Keratinocyte (primary cell): ENCODE measurements at regions not wholly inside any gene's neighbourhood (a gene's known extent, or its start where the extent isn't known, plus 50 kb on each side); places are given as distances from the start of the nearest gene placed in this dataset.

Experiments used
- DNase-seq: peaks from one replicate; pipeline ENCODE4 v3.0.0-alpha.2; 2011; ENCODE audit warnings: low read depth, missing footprints, low spot score
- FAIRE-seq: peaks from 2 replicates; lab custom pipeline; 2011; peaks lifted over from hg19 to GRCh38; lab: Jason Lieb, UNC
- H2AFZ ChIP-seq: 2 replicates; pipeline ENCODE4 v1.6.0; 2012; ENCODE audit warnings: low read length, control low read depth, inconsistent platforms; ENCODE audit not compliant: control insufficient read depth
- H3K27ac ChIP-seq: 2 replicates; pipeline ENCODE4 v1.5.1; 2011; ENCODE audit warnings: low read length; ENCODE audit not compliant: control insufficient read depth, insufficient read depth
- H3K27me3 ChIP-seq: 3 replicates; pipeline ENCODE4 v1.6.0; 2011; ENCODE audit warnings: low read length; ENCODE audit not compliant: control insufficient read depth, insufficient read depth; ENCODE audit errors: extremely low read depth
- H3K36me3 ChIP-seq, 2 experiments: 2 replicates in 1 of 2; 3 replicates in 1 of 2; pipeline ENCODE4 v1.5.1; 2011; ENCODE audit warnings: low read length in 2 of 2, mild to moderate bottlenecking in 1 of 2; ENCODE audit not compliant: control insufficient read depth in 2 of 2, insufficient read depth in 2 of 2; ENCODE audit errors: extremely low read depth in 1 of 2
- H3K4me1 ChIP-seq: 3 replicates; pipeline ENCODE4 v1.5.1; 2011; ENCODE audit warnings: low read length; ENCODE audit not compliant: control insufficient read depth, insufficient read depth; ENCODE audit errors: extremely low read depth
- H3K4me2 ChIP-seq: 3 replicates; pipeline ENCODE4 v1.6.0; 2011; ENCODE audit warnings: low read depth, low read length; ENCODE audit not compliant: control insufficient read depth, insufficient read depth; ENCODE audit errors: extremely low read depth
- H3K4me3 ChIP-seq, 3 experiments: fragments of 200-600 bp in 1 of 3; sonication (generic) in 1 of 3; 2 replicates in 2 of 3; 3 replicates in 1 of 3; pipeline ENCODE4 v1.5.1; 2011 to 2016; ENCODE audit warnings: low read length in 3 of 3, mild to moderate bottlenecking in 3 of 3, control low read depth in 2 of 3, inconsistent platforms in 1 of 3, low read depth in 1 of 3, mixed read lengths in 1 of 3, mixed run types in 1 of 3, moderate library complexity in 1 of 3; ENCODE audit not compliant: control insufficient read depth in 2 of 3, insufficient read depth in 2 of 3; ENCODE audit errors: extremely low read depth in 1 of 3
- H3K79me2 ChIP-seq: 2 replicates; pipeline ENCODE4 v1.6.0; 2012; ENCODE audit warnings: low read length; ENCODE audit not compliant: control insufficient read depth, insufficient read depth
- H3K9ac ChIP-seq: 3 replicates; pipeline ENCODE4 v1.6.0; 2011; ENCODE audit warnings: low read length; ENCODE audit not compliant: control insufficient read depth, insufficient read depth; ENCODE audit errors: extremely low read depth
- H3K9me1 ChIP-seq: 3 replicates; pipeline ENCODE4 v1.6.0; 2011; ENCODE audit warnings: low read length; ENCODE audit not compliant: control insufficient read depth, insufficient read depth; ENCODE audit errors: extremely low read depth
- H3K9me3 ChIP-seq: 2 replicates; pipeline ENCODE4 v1.5.1; 2012; ENCODE audit warnings: low read depth, low read length; ENCODE audit not compliant: control insufficient read depth
- H4K20me1 ChIP-seq: 3 replicates; pipeline ENCODE4 v1.6.0; 2011; ENCODE audit warnings: low read length; ENCODE audit not compliant: control insufficient read depth, insufficient read depth; ENCODE audit errors: extremely low read depth
- CTCF ChIP-seq, 3 experiments: IDR thresholded peaks in 1 of 3; conservative IDR thresholded peaks in 1 of 3; optimal IDR thresholded peaks in 1 of 3; 2 replicates in 2 of 3; 3 replicates in 1 of 3; pipeline versions ENCODE3 to v1.5.1; 2011; ENCODE audit warnings: low read length in 3 of 3, mild to moderate bottlenecking in 3 of 3, moderate library complexity in 2 of 3, control low read depth in 1 of 3, inconsistent platforms in 1 of 3; ENCODE audit not compliant: insufficient read depth in 2 of 3; ENCODE audit errors: extremely low read depth in 1 of 3
- EZH2 ChIP-seq: IDR thresholded peaks from one replicate; pipeline ENCODE4 v1.6.1; 2012; ENCODE audit warnings: inconsistent platforms, mild to moderate bottlenecking, low read length, moderate library complexity
- dilution Hi-C: fragments of 300-500 bp; cut with MboI; formaldehyde crosslinking; loops from one replicate; pipeline ENCODE4 v1.7.0; 2020; ENCODE audit warnings: low sequenced_read_pairs; ENCODE audit not compliant: extremely low pct_ligation_motif_present

- FAIRE-seq = no peak
- dilution Hi-C loops = no loop called here
- H3K27me3 ChIP-seq = no peaks in the 10 kb centered on the region
- no peak for DNase-seq
- no peak overlapping the region for H3K27ac ChIP-seq
- no peaks in the 10 kb centered on the region for H3K79me2 ChIP-seq
- H3K36me3 ChIP-seq = no peaks in the 10 kb centered on the region
- no peaks in the 10 kb centered on the region for H3K9me1 ChIP-seq
- TF ChIP-seq EZH2 (no peak), CTCF (optimal IDR thresholded peaks at IDR 0.05 in 1 of 3, IDR thresholded peaks at IDR 0.05 in 1 of 3, conservative IDR thresholded peaks at IDR 0.05 in 1 of 3; ENCODE audit: extremely low read depth in 1 of 3, insufficient read depth in 2 of 3, low read length in 3 of 3) (no peak)
- no peaks in the 10 kb centered on the region for H4K20me1 ChIP-seq
- no peaks in the 10 kb centered on the region for H3K4me1 ChIP-seq
- no peak overlapping the region for H3K4me2 ChIP-seq
- no peaks in the 10 kb centered on the region for H3K9me3 ChIP-seq
- no peak overlapping the region for H3K4me3 ChIP-seq
- H2AFZ ChIP-seq = no peak overlapping the region
- H3K9ac ChIP-seq = no peak overlapping the region
These were observed 477.9 kb downstream of the STIM2 start for GRCh38 chr4:27338530-27338929.

- Histone ChIP-seq H3K36me3 (no peaks in the 10 kb centered on the region), H4K20me1 (no peaks in the 10 kb centered on the region), H3K9ac (no peak overlapping the region), H3K9me1 (no peaks in the 10 kb centered on the region), H3K27me3 (no peaks in the 10 kb centered on the region), H3K27ac (no peak overlapping the region), H3K79me2 (no peaks in the 10 kb centered on the region), H3K4me2 (no peak overlapping the region), H3K4me3 (no peak overlapping the region), H2AFZ (no peak overlapping the region), H3K4me1 (no peaks in the 10 kb centered on the region), H3K9me3 (no peaks in the 10 kb centered on the region)
- dilution Hi-C loops = no loop called here
- FAIRE-seq (no peak), DNase-seq (no peak)
- TF ChIP-seq EZH2 = no peak
- no peak for TF ChIP-seq CTCF (optimal IDR thresholded peaks at IDR 0.05 in 1 of 3, IDR thresholded peaks at IDR 0.05 in 1 of 3, conservative IDR thresholded peaks at IDR 0.05 in 1 of 3; ENCODE audit: extremely low read depth in 1 of 3, insufficient read depth in 2 of 3, low read length in 3 of 3)
These were observed 482.8 kb downstream of the STIM2 start for GRCh38 chr4:27343411-27343810.
